ENCODE measurements at regions not wholly inside any gene's neighbourhood (a gene's known extent, or its start where the extent isn't known, plus 50 kb on each side); places are given as distances from the start of the nearest gene placed in this dataset.

- H3K9ac ChIP-seq (ENCODE audit: low read depth, low read length), result no peak overlapping the region
- H3K36me3 ChIP-seq (ENCODE audit: insufficient read depth, low read length), result no peaks in the 10 kb centered on the region
- H3K27me3 ChIP-seq (ENCODE audit: insufficient read depth, low read length), result no peaks in the 10 kb centered on the region
- H3K9me3 ChIP-seq (ENCODE audit: insufficient read depth, low read depth, low read length), result no peaks in the 10 kb centered on the region
- H3K4me3 ChIP-seq (ENCODE audit: low read length), result no peak overlapping the region
- no peaks in the 10 kb centered on the region for H3K4me1 ChIP-seq (ENCODE audit: insufficient read depth, low read length)
- 82% methylated on average over 2 of the region's 2 CpGs for WGBS
- H3K27ac ChIP-seq (ENCODE audit: low read depth, low read length), result no peak overlapping the region
Observed at GRCh38 chr3:139870000-139870675, 64.8 kb upstream of the CLSTN2 start.

GRCh38 chr3:139868773-139869172 lies 66.2 kb upstream of the CLSTN2 start:
- Histone ChIP-seq H3K9me3 (ENCODE audit: insufficient read depth, low read depth, low read length) (no peaks in the 10 kb centered on the region), H3K27me3 (ENCODE audit: insufficient read depth, low read length) (no peaks in the 10 kb centered on the region), H3K27ac (ENCODE audit: low read depth, low read length) (no peak overlapping the region), H3K36me3 (ENCODE audit: insufficient read depth, low read length) (no peaks in the 10 kb centered on the region), H3K4me3 (ENCODE audit: low read length) (no peak overlapping the region), H3K9ac (ENCODE audit: low read depth, low read length) (no peak overlapping the region), H3K4me1 (ENCODE audit: insufficient read depth, low read length) (no peaks in the 10 kb centered on the region)
- 100% methylated on average over 1 of the region's 2 CpGs for WGBS

- H3K9ac ChIP-seq (ENCODE audit: low read depth, low read length), result no peak overlapping the region
- WGBS, result 56% methylated on average over 3 of the region's 3 CpGs
- H3K9me3 ChIP-seq (ENCODE audit: insufficient read depth, low read depth, low read length), result no peaks in the 10 kb centered on the region
Observed at GRCh38 chr3:139848660-139849059, 86.3 kb upstream of the CLSTN2 start.

GRCh38 chr3:139846729-139847128 lies 88.3 kb upstream of the CLSTN2 start:
- H3K27ac ChIP-seq (ENCODE audit: low read depth, low read length), result no peak overlapping the region

More at GRCh38 chr3:139848660-139849059, 86.3 kb upstream of the CLSTN2 start:
- Histone ChIP-seq H3K4me1 (ENCODE audit: insufficient read depth, low read length) (no peaks in the 10 kb centered on the region), H3K36me3 (ENCODE audit: insufficient read depth, low read length) (no peaks in the 10 kb centered on the region), H3K4me3 (ENCODE audit: low read length) (no peak overlapping the region), H3K27me3 (ENCODE audit: insufficient read depth, low read length) (no peaks in the 10 kb centered on the region), H3K27ac (ENCODE audit: low read depth, low read length) (no peak overlapping the region)

GRCh38 chr3:139839659-139840058 lies 95.3 kb upstream of the CLSTN2 start:
- H3K27me3 ChIP-seq (ENCODE audit: insufficient read depth, low read length), result no peaks in the 10 kb centered on the region
- H3K4me1 ChIP-seq (ENCODE audit: insufficient read depth, low read length), result peaks cover 14% of the 10 kb centered on the region
- no peaks in the 10 kb centered on the region for H3K9me3 ChIP-seq (ENCODE audit: insufficient read depth, low read depth, low read length)
- H3K9ac ChIP-seq (ENCODE audit: low read depth, low read length), result no peak overlapping the region
- 96% methylated on average over 3 of the region's 3 CpGs for WGBS
- H3K4me3 ChIP-seq (ENCODE audit: low read length), result no peak overlapping the region
- H3K27ac ChIP-seq (ENCODE audit: low read depth, low read length), result no peak overlapping the region
- H3K36me3 ChIP-seq (ENCODE audit: insufficient read depth, low read length), result no peaks in the 10 kb centered on the region

More at GRCh38 chr3:139846729-139847128, 88.3 kb upstream of the CLSTN2 start:
- Histone ChIP-seq H3K4me1 (ENCODE audit: insufficient read depth, low read length) (no peaks in the 10 kb centered on the region), H3K4me3 (ENCODE audit: low read length) (no peak overlapping the region), H3K9me3 (ENCODE audit: insufficient read depth, low read depth, low read length) (no peaks in the 10 kb centered on the region), H3K9ac (ENCODE audit: low read depth, low read length) (no peak overlapping the region), H3K36me3 (ENCODE audit: insufficient read depth, low read length) (no peaks in the 10 kb centered on the region), H3K27me3 (ENCODE audit: insufficient read depth, low read length) (no peaks in the 10 kb centered on the region)
- WGBS, result 91% methylated on average over 1 of the region's 1 CpG

GRCh38 chr3:139839014-139839413 lies 96.0 kb upstream of the CLSTN2 start:
- H3K9ac ChIP-seq (ENCODE audit: low read depth, low read length), result no peak overlapping the region
- no peaks in the 10 kb centered on the region for H3K27me3 ChIP-seq (ENCODE audit: insufficient read depth, low read length)
- H3K4me3 ChIP-seq (ENCODE audit: low read length), result no peak overlapping the region
- H3K9me3 ChIP-seq (ENCODE audit: insufficient read depth, low read depth, low read length), result no peaks in the 10 kb centered on the region
- no peak overlapping the region for H3K27ac ChIP-seq (ENCODE audit: low read depth, low read length)
- peaks cover 14% of the 10 kb centered on the region for H3K4me1 ChIP-seq (ENCODE audit: insufficient read depth, low read length)
- H3K36me3 ChIP-seq (ENCODE audit: insufficient read depth, low read length), result no peaks in the 10 kb centered on the region
- WGBS, result 100% methylated on average over 1 of the region's 1 CpG

- H3K4me3 ChIP-seq (ENCODE audit: low read length), result no peak overlapping the region
- WGBS, result 48% methylated on average over 3 of the region's 3 CpGs
- peaks cover 14% of the 10 kb centered on the region for H3K4me1 ChIP-seq (ENCODE audit: insufficient read depth, low read length)
- H3K27me3 ChIP-seq (ENCODE audit: insufficient read depth, low read length), result no peaks in the 10 kb centered on the region
- H3K27ac ChIP-seq (ENCODE audit: low read depth, low read length), result no peak overlapping the region
- H3K36me3 ChIP-seq (ENCODE audit: insufficient read depth, low read length), result no peaks in the 10 kb centered on the region
- H3K9ac ChIP-seq (ENCODE audit: low read depth, low read length), result no peak overlapping the region
- no peaks in the 10 kb centered on the region for H3K9me3 ChIP-seq (ENCODE audit: insufficient read depth, low read depth, low read length)
Observed at GRCh38 chr3:139838269-139838957, 96.6 kb upstream of the CLSTN2 start.

GRCh38 chr3:139836698-139837464 lies 98.1 kb upstream of the CLSTN2 start:
- H3K36me3 ChIP-seq (ENCODE audit: insufficient read depth, low read length), result no peaks in the 10 kb centered on the region
- no peak overlapping the region for H3K27ac ChIP-seq (ENCODE audit: low read depth, low read length)
- no peaks in the 10 kb centered on the region for H3K27me3 ChIP-seq (ENCODE audit: insufficient read depth, low read length)
- H3K9ac ChIP-seq (ENCODE audit: low read depth, low read length), result no peak overlapping the region
- 99% methylated on average over 4 of the region's 4 CpGs for WGBS
- H3K9me3 ChIP-seq (ENCODE audit: insufficient read depth, low read depth, low read length), result no peaks in the 10 kb centered on the region
- no peak overlapping the region for H3K4me3 ChIP-seq (ENCODE audit: low read length)
- H3K4me1 ChIP-seq (ENCODE audit: insufficient read depth, low read length), result peaks cover 14% of the 10 kb centered on the region

- Histone ChIP-seq H3K27ac (ENCODE audit: low read depth, low read length) (no peak overlapping the region), H3K27me3 (ENCODE audit: insufficient read depth, low read length) (no peaks in the 10 kb centered on the region), H3K4me1 (ENCODE audit: insufficient read depth, low read length) (peaks cover 14% of the 10 kb centered on the region), H3K36me3 (ENCODE audit: insufficient read depth, low read length) (no peaks in the 10 kb centered on the region), H3K9me3 (ENCODE audit: insufficient read depth, low read depth, low read length) (no peaks in the 10 kb centered on the region), H3K9ac (ENCODE audit: low read depth, low read length) (no peak overlapping the region), H3K4me3 (ENCODE audit: low read length) (no peak overlapping the region)
- 93% methylated on average over 7 of the region's 7 CpGs for WGBS
Observed at GRCh38 chr3:139835830-139836683, 98.9 kb upstream of the CLSTN2 start.

- no peaks in the 10 kb centered on the region for H3K27me3 ChIP-seq (ENCODE audit: insufficient read depth, low read length)
- H3K9me3 ChIP-seq (ENCODE audit: insufficient read depth, low read depth, low read length), result no peaks in the 10 kb centered on the region
- no peak overlapping the region for H3K9ac ChIP-seq (ENCODE audit: low read depth, low read length)
- no peaks in the 10 kb centered on the region for H3K36me3 ChIP-seq (ENCODE audit: insufficient read depth, low read length)
- WGBS, result 91% methylated on average over 4 of the region's 4 CpGs
- H3K4me1 ChIP-seq (ENCODE audit: insufficient read depth, low read length), result peaks cover 3% of the 10 kb centered on the region; the same call in 1 of the 2 replicates
- H3K27ac ChIP-seq (ENCODE audit: low read depth, low read length), result no peak overlapping the region
- H3K4me3 ChIP-seq (ENCODE audit: low read length), result no peak overlapping the region
Observed at GRCh38 chr3:139832998-139833397, 102.0 kb upstream of the CLSTN2 start.

Data from HUES64 (cell line).